ENCODE measurements at regions not wholly inside any gene's neighbourhood (a gene's known extent, or its start where the extent isn't known, plus 50 kb on each side); places are given as distances from the start of the nearest gene placed in this dataset.
"Not testable (repeated sequence)": the region's sequence is repeated elsewhere in the genome, so short reads cannot be mapped to it uniquely, and the experiment has no call there.

- no peak for ATAC-seq
- intact Hi-C loops (cut with DNase I) = no loop called here
Observed at GRCh38 chr9:78909566-78909965, 612.6 kb downstream of the PSAT1 start.

GRCh38 chr9:78916884-78917283 lies 620.0 kb downstream of the PSAT1 start:
- ATAC-seq = not testable (repeated sequence)

More at GRCh38 chr9:78909566-78909965, 612.6 kb downstream of the PSAT1 start:
- H3K27me3 ChIP-seq (ENCODE audit: low read depth) = no peaks in the 10 kb centered on the region
- no peak for DNase-seq
- no peaks in the 10 kb centered on the region for H3K36me3 ChIP-seq
- H3K4me3 ChIP-seq = no peak overlapping the region
- no peak for TF ChIP-seq CTCF (IDR thresholded peaks at IDR 0.05)
- no peak overlapping the region for H3K27ac ChIP-seq
- H3K9me3 ChIP-seq = no peaks in the 10 kb centered on the region
- H3K4me1 ChIP-seq = no peaks in the 10 kb centered on the region

GRCh38 chr9:78918976-78919375 lies 622.1 kb downstream of the PSAT1 start:
- no peaks in the 10 kb centered on the region for H3K9me3 ChIP-seq
- no peaks in the 10 kb centered on the region for H3K4me1 ChIP-seq
- TF ChIP-seq CTCF (IDR thresholded peaks at IDR 0.05) = no peak
- ATAC-seq (no peak), DNase-seq (no peak)
- H3K27ac ChIP-seq = no peak overlapping the region
- intact Hi-C loops (cut with DNase I) = no loop called here
- H3K27me3 ChIP-seq (ENCODE audit: low read depth) = no peaks in the 10 kb centered on the region
- no peak overlapping the region for H3K4me3 ChIP-seq
- no peaks in the 10 kb centered on the region for H3K36me3 ChIP-seq

More at GRCh38 chr9:78916884-78917283, 620.0 kb downstream of the PSAT1 start:
- H3K27me3 ChIP-seq (ENCODE audit: low read depth); H3K9me3 ChIP-seq; H3K36me3 ChIP-seq; H3K4me1 ChIP-seq; intact Hi-C loops (cut with DNase I); H3K27ac ChIP-seq; H3K4me3 ChIP-seq; DNase-seq: not testable (repeated sequence)

GRCh38 chr9:78919701-78920100 lies 622.8 kb downstream of the PSAT1 start:
- ATAC-seq = no peak
- H3K27ac ChIP-seq = no peak overlapping the region

GRCh38 chr9:78921341-78921740 lies 624.4 kb downstream of the PSAT1 start:
- Histone ChIP-seq H3K27ac (no peak overlapping the region), H3K27me3 (ENCODE audit: low read depth) (no peaks in the 10 kb centered on the region), H3K9me3 (no peaks in the 10 kb centered on the region), H3K4me3 (no peak overlapping the region), H3K4me1 (no peaks in the 10 kb centered on the region), H3K36me3 (no peaks in the 10 kb centered on the region)
- no peak for TF ChIP-seq CTCF (IDR thresholded peaks at IDR 0.05)
- ATAC-seq = no peak
- intact Hi-C loops (cut with DNase I) = no loop called here
- no peak for DNase-seq

More at GRCh38 chr9:78919701-78920100, 622.8 kb downstream of the PSAT1 start:
- Histone ChIP-seq H3K9me3 (no peaks in the 10 kb centered on the region), H3K36me3 (no peaks in the 10 kb centered on the region), H3K4me1 (no peaks in the 10 kb centered on the region), H3K4me3 (no peak overlapping the region), H3K27me3 (ENCODE audit: low read depth) (no peaks in the 10 kb centered on the region)
- no peak for TF ChIP-seq CTCF (IDR thresholded peaks at IDR 0.05)
- no peak for DNase-seq
- intact Hi-C loops (cut with DNase I) = no loop called here

GRCh38 chr9:78923966-78924659 lies 627.2 kb downstream of the PSAT1 start:
- Histone ChIP-seq H3K9me3 (no peaks in the 10 kb centered on the region), H3K4me1 (no peaks in the 10 kb centered on the region), H3K36me3 (no peaks in the 10 kb centered on the region), H3K4me3 (no peak overlapping the region), H3K27ac (no peak overlapping the region), H3K27me3 (ENCODE audit: low read depth) (no peaks in the 10 kb centered on the region)
- DNase-seq = no peak
- no peak for TF ChIP-seq CTCF (IDR thresholded peaks at IDR 0.05)
- intact Hi-C loops (cut with DNase I) = no loop called here
- no peak for ATAC-seq

Data from lower lobe of right lung (tissue), 2 donors.